GM12891 (cell line): ENCODE measurements at regions not wholly inside any gene's neighbourhood (a gene's known extent, or its start where the extent isn't known, plus 50 kb on each side); places are given as distances from the start of the nearest gene placed in this dataset.

Experiments
- POLR2A ChIP-seq: IDR thresholded peaks from 2 replicates; pipeline ENCODE4 v1.6.1; 2011; ENCODE audit warnings: low read depth, low read length, control low read depth
- POLR2AphosphoS5 ChIP-seq: IDR thresholded peaks from 2 replicates; pipeline ENCODE4 v1.6.1; 2011; ENCODE audit warnings: low read depth, low read length, control low read depth

DNA sequence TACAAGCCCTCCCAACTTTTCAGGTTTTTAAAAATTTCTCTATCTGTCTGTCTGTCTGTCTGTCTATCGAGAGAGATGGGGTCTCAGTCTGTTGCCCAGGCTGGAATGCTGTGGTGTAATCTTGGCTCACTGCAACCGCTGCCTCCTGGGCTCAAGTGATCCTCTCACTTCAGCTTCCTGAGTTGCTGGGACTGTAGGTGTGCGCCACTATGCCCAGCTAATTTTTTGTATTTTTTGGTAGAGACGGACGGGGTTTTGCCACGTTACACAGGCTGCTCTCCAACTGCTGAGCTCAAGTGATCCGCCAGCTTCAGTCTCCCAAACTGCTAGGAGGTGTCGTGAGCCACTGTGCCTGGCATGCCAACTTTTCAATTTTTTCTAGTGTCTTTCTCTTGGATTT, 437.2 kb downstream of the PCNX1 start:
- TF ChIP-seq POLR2A = no peak
- no peak for TF ChIP-seq POLR2AphosphoS5
